DMS153 (cell line): ENCODE measurements at regions not wholly inside any gene's neighbourhood (a gene's known extent, or its start where the extent isn't known, plus 50 kb on each side); places are given as distances from the start of the nearest gene placed in this dataset.

Experiments used
- DNase-seq: peaks from one replicate; lab custom pipeline; 2025; lab: John Stamatoyannopoulos, UW

DNA sequence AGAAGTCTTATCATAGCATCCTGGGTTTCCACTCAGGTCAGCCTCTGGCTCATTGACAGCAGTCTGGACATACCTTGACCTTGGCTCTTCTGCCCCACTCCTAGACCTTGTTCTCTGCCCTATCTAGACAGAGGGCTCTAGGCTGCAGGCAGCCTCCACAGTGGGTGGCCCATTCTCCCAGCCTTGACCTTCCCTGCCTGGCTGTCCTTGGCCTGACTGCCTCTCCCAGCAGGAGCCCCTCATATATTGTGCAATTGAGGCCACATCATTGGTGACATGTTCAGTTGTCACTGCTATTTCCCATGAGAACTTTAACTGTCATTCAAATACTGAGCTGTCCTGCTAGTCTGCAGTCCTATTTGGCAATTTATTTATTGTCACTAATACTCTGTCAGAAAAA lies 503.4 kb downstream of the PLXNA4 start:
- no peak for DNase-seq

DNA sequence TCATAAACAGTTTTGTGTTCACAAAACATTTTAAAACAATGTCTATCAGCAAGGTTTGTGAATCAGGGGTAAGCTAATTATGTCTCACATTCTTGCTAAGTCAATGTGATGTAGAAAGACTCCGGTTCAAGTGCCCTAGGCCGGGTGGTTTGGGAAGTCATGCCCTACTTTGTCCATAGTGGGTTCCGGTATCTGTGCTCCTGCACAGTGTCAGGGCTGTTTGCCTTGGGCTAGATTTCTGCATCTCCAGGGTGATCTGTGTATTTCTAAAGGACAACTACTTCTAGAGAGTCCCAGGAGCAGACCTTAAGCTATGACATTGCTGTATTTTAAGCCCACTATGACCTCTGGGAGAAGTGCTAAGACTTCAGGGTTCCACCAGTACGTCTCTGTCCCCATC lies 504.1 kb downstream of the PLXNA4 start:
- no peak for DNase-seq

DNA sequence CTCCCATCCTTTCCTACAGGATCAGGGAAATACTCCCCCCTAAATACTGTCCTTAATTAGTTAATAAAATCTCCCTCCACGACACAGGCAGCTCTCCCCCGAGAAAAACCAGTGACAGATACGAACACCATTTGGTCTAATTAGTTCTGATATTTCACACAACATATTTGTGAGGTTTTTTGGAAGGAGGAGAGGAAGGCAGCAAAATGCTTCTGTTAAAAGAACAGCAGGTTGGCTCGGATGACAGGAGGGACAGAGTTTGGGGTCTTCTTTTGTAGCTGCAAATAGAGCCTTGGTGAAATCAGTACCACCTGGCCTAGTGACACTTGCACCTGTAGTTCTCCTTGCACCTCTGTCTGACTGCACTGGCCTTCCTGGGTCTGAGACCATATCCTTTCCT lies 507.0 kb downstream of the PLXNA4 start:
- DNase-seq = no peak

DNA sequence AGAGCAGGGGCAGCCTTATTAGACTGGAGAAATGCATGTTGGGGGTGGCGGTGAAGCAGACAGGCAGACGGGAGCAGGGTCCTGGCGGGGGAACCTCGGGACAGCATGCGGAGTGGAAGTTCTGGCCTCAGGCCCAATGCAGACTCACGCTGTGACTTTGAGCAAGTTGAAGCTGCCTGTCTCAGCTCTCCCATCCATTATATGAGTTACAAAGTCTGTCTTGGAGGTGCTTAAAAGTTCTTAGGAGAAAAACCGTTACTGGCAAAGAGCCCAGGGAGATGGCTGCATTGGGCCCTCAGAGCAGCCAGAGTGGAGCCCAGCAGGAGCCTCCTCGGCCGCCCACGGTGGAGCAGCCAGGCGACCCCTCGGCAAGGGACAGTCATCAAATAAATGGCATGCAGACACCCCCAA lies 509.5 kb downstream of the PLXNA4 start:
- DNase-seq = no peak

DNA sequence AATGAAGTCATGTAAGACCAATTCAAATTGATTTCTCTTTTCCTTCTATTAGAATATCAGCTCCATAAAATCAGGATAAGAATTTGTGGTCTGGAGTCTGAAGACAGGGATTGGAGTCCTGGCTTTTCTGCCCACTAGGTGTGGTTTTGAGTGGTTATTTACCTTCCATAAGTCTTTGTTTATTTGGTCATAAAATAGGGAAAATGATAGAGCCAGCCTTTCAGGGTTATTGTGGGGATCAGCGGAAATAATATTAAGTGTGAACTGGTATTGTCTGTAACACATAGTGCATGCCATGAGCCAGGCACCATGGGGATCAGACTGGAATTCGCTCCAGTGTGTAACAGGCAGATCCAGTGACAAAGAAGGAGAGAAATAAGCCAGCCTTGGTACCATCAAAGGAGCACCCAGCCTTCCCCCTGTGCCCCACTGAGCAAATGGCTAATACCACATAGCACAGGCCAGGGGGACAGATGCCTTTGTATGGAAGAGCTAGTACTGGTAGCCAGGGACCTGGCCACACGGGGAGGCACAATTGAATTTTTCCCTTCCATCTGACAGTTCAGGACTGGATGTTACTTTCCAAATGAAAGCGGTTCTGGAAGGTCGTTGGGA lies 509.7 kb upstream of the PODXL start:
- DNase-seq = no peak

DNA sequence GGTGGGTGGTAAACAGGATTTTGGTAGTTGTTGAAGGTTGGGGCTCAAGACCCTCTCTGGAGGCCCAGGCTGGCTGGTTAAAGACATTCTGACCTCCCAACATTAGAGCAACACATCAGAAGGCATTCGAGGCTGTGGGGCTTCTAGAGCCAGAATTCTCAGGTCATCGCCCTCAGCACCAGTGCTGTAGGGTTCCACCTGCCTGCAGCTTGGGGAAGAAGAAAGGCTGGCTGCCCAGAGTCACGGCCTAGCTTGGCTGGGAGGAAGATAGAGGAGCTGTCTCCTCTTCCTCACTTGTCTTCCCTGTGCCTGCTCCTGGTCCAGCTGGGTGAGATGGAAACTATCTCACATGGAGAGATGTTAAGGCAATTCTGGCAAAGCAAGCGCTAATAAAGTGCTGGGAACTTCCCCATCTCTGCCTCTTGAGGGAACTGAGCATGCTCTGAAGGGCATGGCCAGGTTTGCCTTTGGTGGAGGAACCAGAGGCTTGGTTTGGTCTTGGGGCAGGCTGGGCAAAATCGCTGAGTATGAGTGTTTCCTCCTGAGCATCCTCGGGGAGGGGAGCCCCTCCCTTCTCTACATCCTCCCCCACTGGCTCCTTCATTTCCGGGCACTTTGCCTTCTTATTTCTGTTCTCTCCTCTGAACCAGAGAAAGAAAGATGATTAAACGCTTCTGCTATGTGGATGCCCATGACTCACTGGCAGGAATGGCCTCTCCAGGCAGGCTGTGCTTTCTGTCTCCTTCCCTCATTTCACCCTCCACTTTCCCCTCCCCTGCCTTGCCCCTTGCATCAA lies 509.0 kb upstream of the PODXL start:
- no peak for DNase-seq

DNA sequence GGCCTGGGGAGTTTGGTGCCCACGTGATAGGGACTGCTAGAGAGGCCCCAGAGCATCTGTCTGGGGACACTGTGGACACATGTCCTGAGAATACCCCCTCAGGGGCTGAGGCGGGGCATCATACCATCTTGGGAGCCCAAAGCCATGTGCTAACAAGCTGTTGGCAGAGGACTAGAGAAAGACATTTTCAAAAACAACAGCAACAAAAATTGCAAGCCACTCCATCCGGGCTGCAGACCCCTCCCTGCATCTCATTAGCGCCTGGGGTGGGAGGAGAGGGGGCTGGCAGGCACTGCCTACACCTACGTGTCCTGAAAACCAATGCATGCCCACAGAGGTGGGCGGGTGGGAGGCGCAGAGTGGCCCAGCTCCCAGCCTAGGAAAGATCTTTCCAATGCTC lies 507.4 kb upstream of the PODXL start:
- no peak for DNase-seq

DNA sequence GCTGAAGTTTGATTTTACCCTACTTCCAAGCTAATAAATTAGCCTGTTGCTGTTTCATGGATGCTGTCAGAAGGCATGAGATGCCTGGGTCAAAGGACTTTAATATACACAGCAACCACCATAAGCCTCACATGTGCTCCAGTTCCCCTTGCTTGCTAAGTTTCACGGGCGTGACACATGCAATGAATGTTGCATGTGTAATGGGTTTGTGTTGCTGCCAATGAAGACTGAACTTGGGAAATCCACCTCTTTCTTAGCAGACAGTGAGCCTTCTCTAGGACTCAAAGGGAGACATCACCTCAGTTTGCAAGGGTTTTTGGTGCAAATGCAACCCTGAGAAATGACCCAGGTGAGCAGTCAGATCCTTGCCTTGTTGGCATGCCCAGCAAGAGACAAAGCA lies 505.5 kb upstream of the PODXL start:
- DNase-seq = no peak

DNA sequence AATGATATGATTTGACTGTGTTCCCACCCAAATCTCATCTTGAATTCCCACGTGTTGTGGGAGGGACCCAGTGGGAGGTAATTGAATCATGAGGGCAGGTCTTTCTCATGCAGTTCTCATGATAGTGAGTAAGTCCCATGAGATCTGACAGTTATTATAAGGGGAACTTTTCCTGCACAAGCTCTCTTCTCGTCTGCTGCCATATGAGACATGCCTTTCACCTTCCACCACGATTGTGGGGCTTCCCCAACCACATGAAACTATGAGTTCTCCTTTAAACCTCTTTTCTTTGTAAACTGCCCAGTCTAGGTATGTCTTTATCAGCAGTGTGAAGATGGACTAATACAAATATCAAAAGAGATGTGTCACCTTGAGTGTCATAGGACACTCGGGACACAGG lies 502.7 kb upstream of the PODXL start:
- DNase-seq = no peak

DNA sequence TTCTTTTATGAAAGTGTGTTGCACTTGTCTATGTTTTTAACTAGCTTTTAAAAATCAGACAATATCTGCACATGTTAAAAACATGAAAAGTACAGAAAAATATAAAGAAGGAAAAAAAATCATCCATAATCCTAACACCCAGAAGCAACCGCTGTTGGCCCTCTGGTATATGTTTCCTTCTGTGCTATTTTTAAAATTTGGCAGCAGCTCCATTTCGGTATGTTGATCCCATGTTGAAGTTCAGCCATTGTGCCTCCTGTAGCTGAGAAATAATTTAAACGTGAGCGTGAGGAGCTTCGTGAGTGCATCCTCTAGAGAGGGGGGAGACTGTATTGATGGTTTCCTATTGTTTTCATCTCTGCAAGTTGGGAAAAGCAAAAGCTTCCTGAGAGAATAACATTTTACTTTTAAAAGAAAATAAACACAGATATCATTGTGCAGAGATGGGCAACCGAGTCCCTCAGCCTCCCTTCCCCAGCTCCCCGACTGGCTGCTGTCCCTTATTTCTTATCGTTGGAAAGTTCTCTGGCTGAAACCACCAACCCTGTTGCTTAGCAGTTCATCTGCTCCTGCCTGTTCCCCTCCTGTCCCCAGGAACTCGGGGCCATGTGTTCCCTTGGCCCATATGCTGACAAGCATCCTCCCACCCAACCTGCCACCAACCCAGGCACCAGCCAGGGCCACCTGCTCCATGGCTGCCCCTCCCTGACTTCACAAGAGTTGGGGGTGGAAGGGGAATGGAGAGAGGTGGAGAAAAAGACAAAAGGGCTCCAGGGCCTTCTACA lies 499.1 kb upstream of the PODXL start:
- no peak for DNase-seq

DNA sequence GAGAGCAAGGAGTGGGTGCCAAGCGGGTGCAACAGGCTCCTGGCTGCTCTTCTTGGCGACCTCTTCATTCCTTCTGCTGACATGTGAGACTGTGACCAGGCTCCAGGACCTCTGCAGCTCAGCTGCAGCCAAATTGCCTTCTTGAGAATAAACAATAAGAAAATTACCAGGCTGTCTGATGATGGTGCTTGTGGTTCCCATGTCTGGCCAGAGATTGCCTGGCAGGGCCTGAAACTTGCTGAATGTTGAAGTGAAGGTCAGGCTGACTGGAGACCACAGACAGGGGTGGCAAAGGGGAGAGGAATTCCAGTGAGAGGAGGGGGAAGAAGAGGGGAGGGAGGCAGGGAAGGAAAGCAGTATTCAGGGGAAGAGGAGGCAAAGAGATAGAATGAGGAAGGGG lies 497.4 kb upstream of the PODXL start:
- no peak for DNase-seq

DNA sequence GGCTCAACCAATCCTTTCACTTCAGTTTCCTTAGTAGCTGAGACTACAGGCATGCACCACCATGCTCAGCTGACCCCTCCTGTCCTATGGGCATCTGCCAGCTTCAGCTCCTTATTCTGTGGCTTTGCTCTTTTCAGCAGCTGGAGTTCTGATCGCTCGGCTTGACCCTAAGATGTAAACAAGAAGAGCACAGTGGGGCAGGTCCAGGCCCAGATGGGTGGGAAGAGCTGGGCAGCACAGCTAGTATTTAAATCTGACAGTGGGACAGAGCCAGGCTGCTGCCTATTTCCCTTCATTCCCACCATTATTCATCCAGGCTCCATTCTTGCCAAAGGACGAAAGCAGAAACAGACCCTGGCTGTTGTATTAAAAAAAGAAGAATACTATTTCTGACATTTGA lies 494.9 kb upstream of the PODXL start:
- no peak for DNase-seq

DNA sequence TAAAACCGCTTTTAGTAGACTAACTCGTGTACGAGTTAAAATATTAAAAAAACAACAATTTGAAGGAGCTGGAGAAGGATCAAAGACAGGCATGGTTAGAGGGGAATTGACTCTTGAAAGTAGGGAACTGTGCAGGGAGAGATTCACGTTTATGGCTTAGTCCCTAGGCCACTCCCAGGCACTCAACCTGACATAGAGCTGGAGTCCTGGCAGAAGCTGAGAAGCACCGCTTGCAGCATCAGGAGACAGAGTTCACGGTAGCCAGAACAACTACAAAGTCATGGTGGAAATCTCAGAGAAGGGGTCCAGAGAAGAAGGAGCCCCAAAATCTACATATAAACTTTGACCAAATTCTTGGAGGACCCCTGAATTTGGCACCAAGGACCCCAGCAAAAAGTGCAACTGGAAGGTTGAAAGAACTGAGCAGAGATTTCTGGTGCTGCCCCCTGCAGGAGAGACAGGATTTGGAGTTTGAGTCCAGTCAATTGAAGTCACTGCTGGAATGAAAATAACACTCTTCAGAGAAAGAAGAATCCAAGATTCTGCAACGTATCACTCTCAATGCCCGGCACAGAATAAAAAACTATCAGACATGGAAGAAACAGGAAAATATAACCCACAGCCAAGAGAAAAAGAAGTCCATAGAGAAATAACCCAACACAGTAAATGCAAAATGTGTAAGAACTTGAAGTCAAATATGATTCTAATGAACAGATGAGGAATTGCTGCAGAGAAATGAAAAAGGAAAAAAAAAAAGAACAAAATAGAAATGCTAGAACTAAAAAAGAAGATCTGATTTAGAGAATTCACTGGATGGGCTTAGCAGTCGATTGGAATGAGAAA lies 493.3 kb upstream of the PODXL start:
- no peak for DNase-seq

DNA sequence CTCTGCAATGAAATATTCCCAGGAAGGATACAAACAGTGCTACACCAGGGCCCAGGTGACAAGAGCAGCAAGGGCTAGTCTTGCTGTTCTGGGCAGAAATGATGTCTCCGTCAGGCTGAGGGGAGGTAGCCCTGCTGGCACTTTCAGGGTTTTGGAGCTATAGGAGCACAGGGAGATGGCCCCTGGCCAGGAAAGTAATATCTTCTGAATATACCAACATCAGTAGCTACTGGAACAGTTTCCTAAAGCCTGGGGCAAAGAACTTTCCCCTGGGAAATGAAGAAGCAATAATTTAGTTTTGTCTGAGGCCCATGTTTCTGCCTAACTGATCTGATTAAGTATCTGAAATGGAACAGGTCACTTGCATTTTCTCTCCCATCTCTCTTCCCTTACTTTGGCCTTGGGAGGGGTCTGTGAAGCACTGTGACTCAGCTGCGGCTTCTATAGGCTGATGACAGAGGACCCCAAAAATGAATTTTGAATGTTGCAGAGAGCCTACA lies 489.1 kb upstream of the PODXL start:
- DNase-seq = no peak

DNA sequence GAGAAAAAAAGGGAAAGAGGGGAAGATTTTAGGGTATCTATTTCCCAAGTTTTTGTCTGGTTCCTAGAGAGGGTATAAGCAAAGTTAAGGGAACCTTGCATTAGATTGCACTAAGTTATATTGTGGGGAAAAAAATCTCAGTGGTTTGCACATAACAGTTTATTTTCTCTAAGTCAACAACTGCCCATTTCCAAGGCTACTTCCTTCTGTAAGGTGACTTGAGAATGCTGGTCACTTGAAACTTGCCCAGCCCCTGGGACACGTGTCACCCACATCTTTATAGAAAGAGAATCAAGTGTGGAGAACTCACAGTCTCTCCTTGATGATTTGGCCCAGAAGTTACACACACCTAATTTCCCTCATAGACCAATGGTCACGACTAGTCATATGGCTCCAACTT lies 488.6 kb upstream of the PODXL start:
- DNase-seq = no peak

DNA sequence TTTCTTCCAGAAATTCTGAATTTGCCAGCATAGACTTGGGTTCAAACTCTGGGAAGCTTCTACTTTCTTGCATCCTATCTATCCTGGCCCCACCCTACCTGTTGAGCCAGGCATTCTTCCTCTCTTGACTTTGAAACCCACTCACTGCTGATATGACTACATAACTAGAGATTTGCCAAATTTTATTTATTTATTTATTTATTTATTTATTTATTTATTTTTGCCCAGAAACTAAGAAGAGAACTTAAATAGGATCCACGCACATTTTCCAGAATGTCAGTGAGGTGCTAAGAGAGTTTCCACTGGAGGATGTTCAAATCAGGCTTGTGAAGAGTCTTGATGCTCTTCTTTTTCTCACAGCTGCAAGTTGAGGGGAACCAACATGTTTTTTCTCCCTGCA lies 487.8 kb upstream of the PODXL start:
- DNase-seq = no peak

DNA sequence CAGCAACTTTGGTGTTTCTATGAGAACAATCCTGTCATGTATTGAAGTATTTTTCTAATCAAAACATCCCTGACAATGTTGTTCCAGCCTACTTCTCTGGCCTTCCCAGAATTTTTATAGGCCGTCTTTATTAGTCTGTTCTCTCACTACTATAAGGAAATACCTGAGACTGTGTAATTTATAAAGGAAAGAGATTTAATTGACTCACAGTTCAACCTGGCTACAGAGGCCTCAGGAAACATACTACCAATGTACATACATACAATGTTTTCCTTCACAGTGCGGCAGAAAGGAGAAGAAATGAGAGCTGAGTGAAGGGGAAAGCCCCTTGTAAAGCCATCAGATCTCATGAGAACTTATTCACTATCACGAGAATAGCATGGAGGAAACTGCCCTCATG lies 484.7 kb upstream of the PODXL start:
- DNase-seq = no peak

DNA sequence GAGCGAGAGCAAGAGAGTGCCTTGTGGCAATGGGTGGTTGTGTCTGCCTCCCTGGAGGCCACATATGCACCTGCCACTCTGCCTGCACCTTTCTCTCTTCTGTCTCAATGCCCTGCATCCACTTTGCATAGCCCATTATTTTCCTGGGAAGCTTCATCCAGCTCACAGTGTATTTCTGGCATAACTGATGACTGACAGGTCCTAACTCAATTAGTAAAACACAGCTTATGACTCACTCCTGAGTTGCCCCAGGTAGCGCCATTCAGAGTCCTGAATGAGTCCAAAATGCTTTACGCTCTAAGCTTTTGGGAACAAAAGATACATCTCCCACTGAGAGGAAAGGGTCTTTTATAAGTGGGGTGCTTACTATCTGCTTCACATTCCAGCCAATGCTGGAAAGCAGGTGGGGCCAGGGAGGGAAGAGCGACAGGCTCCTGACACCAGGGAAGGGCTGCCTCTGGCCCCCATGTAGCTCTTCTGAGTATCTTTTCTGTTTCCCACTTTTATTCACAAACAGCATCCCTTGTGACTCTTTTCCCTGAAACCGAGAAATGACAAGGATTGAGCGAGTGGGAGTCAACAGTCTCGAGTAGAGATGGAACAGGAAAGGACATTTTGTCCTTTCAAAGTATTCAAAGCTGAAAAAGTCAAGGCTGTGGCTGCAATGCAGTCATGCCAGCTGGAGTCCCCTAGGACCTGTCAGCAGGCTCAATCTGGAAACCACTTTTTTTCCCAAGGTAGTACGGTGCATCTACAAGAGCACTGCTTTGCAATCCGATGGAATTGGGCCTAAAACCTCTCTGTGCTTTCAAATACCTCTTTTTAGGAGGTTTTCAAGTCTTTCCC lies 479.3 kb upstream of the PODXL start:
- no peak for DNase-seq

DNA sequence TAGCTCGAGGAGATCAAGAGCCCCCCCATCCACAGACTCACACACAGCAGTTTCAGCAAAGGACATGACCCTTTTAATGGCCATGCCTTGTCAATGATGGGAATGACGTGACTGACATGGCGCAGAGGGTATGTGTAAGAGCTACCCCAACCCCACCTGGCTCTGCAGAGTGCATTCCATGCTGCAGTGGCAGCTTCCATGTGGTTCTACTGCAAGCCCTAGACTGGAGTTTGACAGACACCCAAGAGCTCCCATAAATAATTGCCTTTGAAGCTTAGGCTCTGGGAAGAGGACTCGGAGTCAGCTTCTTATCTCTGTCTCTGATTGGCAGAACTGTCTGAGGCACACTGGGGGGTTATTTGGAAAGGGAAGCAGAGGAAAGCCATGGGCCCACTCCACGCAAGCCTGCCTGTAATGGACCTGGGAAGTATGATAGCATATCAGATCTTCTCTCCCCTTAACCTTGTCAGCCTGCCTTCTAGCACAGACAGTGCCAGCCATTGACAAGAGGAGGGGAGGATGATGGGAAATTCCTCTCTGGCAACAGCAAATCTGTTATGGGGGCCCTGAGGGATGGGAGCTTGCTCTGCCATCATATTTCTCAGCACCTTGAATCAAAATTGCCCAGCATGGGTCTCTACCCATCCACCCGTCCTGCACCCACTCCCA lies 478.5 kb upstream of the PODXL start:
- DNase-seq = no peak

DNA sequence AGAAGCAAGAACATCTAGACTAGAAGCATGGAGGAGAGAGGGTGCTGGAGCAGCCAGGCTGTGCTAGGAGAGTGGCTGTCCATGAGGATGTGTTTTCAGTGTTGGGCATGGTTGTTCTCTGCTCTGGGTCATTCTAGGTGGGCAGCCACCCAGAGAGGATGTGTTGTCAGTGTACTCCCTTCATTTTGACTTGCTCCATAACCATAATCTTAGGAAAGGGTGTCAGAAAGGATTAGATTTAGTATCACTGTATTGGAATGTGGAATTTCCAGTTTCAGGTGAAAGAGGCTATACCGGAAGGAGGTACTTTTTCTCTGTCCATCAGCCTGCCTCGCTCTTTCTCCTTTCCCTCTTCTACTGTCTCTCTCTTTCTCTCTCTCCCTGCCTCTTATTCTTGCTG lies 474.5 kb upstream of the PODXL start:
- no peak for DNase-seq
